GM12872 (cell line): ENCODE measurements at regions not wholly inside any gene's neighbourhood (a gene's known extent, or its start where the extent isn't known, plus 50 kb on each side); places are given as distances from the start of the nearest gene placed in this dataset.

Experiments used
- CTCF ChIP-seq: IDR thresholded peaks from 3 replicates; pipeline ENCODE4 v1.5.1; 2011; ENCODE audit warnings: low read depth, mild to moderate bottlenecking, low read length, moderate library complexity; ENCODE audit not compliant: insufficient read depth

GRCh38 chr20:6863355-6863754 is 95.9 kb downstream of the BMP2 start:
- TF ChIP-seq CTCF, result no peak

- TF ChIP-seq CTCF, result no peak
Observed at GRCh38 chr20:6863798-6864201, 96.3 kb downstream of the BMP2 start.

- TF ChIP-seq CTCF, result no peak
Observed at GRCh38 chr20:6864740-6865139, 97.3 kb downstream of the BMP2 start.

GRCh38 chr20:6866741-6867140 is 99.3 kb downstream of the BMP2 start:
- no peak for TF ChIP-seq CTCF

- no peak for TF ChIP-seq CTCF
Observed at GRCh38 chr20:6868861-6869260, 101.4 kb downstream of the BMP2 start.

- TF ChIP-seq CTCF, result no peak
Observed at GRCh38 chr20:6870559-6870958, 103.1 kb downstream of the BMP2 start.

GRCh38 chr20:6877633-6878032 is 110.1 kb downstream of the BMP2 start:
- no peak for TF ChIP-seq CTCF
